Stimulated activated CD8-positive, alpha-beta memory T cell treated with anti-CD3 and anti-CD28 coated beads, Interleukin-7, amount 100 ng/mL, for 4 hours (primary cell): ENCODE measurements at regions not wholly inside any gene's neighbourhood (a gene's known extent, or its start where the extent isn't known, plus 50 kb on each side); places are given as distances from the start of the nearest gene placed in this dataset.
A peak's percentile ranks its signal among the peaks of the same experiment; 100 is the strongest.
"Not testable (repeated sequence)": the region's sequence is repeated elsewhere in the genome, so short reads cannot be mapped to it uniquely, and the experiment has no call there.

Experiments
- DNase-seq, 2 donors: peaks; one replicate each; pipeline ENCODE4 v3.0.0-alpha.2; 2020; ENCODE audit warnings: low read depth in 2 of 2

DNA sequence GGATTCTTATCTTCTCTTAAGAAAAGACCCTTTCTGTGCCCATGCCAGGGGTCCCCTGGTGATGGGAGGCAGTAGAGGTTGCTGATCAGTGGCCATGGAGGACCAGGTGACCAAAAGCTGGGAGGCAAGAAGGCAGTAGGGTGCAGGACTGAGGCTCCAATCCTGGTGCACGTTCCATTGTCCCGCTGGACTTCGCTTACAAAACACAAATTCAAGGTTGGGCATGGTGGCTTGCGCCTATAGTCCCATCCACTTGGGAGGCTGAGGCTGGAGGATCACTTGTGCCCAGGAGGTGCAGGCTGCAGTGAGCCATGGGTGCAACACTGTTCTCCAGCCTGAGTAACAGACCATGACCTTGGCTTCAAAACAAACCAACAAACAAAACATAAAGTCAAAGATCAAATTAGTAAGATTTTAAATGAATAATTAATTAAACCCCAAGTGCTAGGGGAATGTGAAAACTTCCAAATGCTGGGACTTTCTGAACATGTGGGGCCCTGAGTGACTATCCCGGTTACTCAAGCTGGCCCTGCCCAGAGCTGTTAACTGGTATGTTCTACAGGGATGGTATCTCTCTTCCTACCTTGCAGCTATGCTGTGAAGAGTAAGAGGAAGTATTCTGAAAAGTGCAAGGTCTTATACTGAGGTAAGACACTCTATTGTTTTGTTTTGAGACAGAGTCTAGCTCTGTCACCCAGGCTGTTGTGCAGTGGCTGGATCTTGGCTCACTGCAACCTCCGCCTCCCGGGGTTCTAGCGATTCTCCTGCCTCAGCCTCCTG lies 97.6 kb downstream of the LYZL2 start:
- no peak for DNase-seq

- DNase-seq = peak; percentile 71 to 75
Measured at GRCh38 chr10:30529373-30529998, 95.5 kb downstream of the MAP3K8 start.

- DNase-seq = no peak
Measured at GRCh38 chr10:30528429-30528786, 94.4 kb downstream of the MAP3K8 start.

DNA sequence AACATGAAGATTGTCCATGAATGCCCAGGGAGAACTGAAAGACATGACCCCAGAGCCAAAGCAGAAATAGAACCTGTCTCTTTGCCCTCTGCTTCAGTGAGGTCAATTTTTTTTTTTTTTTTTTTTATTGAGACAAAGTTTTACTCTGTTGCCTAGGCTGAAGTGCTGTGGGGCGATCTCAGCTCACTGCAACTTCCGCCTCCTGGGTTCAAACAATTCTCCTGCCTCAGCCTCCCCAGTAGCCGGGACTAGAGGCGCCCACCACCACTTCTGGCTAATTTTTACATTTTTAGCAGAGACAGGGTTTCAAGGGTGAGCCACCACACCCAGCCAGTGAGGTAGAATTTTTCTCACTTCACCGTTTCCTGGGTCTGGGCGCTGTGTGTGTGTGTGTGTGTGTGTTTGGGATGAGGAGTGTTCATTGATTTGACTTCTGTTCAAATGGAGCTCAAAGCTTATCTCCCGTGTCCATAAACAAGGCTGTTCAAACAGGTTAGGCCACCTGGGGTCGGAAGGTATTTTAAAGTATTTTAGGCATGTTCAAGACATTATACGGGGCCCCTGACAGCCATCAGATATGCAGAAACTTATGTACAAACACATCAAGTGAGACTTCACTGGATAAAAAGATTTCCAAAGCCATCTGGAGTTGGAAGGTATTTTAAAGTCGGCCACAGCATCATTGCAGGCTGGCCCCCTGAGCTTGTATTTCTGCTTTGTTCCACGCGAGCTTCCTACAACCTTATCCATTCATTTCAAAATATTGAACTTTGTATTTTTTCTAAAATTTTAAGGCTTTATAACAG lies 93.8 kb downstream of the MAP3K8 start:
- no peak for DNase-seq

GRCh38 chr10:30522661-30523078 lies 88.7 kb downstream of the MAP3K8 start:
- DNase-seq = not testable (repeated sequence)

DNA sequence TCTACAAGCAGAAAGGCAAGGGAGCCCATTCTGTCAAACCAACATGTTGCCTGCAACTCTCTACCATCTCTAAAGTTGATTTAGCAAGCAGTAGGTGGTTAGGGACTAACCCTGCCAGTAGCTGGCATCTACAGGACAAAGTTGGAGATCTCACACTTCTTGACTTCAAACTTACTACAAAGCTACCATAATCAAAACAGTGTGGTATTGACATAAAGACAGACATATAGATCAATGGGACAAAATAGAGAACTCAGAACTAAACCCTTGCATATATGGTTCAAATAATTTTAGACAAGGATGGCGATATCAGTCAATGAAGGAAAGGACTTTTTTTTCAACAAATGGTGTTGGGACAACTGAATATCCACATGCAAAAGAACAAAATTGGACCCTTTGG lies 84.9 kb downstream of the MAP3K8 start:
- no peak for DNase-seq
